OCI-LY7 (cell line): ENCODE measurements at regions not wholly inside any gene's neighbourhood (a gene's known extent, or its start where the extent isn't known, plus 50 kb on each side); places are given as distances from the start of the nearest gene placed in this dataset.

ENCODE experiments used
- EZH2phosphoT487 ChIP-seq: fragments of 200-600 bp; sonication (generic); IDR thresholded peaks from 2 replicates; pipeline ENCODE4 v1.6.1; 2018; ENCODE audit warnings: low read depth, borderline replicate concordance, mild to moderate bottlenecking, mixed run types, antibody characterized with exemption, low read length, moderate library complexity, mixed read lengths
- TF ChIP-seq, protein P1 (sequence below): fragments of 200-600 bp; sonication (generic); conservative IDR thresholded peaks from 2 replicates; pipeline ENCODE4 v1.5.1; 2014; ENCODE audit warnings: mild to moderate bottlenecking, antibody characterized with exemption, low read length, moderate library complexity, mixed read lengths

DNA sequence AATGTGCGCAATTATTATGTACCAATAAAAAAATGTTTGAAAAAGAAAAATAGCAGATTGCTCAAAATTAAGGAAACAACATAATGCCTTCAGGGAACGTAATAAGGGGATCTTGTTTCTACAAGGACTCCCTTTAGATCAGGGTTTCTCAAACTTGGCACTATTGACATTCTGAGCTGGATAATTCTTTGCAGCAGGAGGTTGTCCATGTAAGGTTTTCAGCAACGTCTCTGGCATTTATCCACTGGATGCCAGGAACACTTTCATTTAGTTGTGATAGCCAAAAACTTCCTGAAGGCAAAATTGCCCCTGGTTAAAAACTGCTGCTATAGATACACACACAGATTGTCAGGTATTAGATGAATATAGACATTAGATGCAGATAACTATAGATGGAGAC lies 666.7 kb upstream of the ADAMTS5 start:
- TF ChIP-seq, protein P1, sequence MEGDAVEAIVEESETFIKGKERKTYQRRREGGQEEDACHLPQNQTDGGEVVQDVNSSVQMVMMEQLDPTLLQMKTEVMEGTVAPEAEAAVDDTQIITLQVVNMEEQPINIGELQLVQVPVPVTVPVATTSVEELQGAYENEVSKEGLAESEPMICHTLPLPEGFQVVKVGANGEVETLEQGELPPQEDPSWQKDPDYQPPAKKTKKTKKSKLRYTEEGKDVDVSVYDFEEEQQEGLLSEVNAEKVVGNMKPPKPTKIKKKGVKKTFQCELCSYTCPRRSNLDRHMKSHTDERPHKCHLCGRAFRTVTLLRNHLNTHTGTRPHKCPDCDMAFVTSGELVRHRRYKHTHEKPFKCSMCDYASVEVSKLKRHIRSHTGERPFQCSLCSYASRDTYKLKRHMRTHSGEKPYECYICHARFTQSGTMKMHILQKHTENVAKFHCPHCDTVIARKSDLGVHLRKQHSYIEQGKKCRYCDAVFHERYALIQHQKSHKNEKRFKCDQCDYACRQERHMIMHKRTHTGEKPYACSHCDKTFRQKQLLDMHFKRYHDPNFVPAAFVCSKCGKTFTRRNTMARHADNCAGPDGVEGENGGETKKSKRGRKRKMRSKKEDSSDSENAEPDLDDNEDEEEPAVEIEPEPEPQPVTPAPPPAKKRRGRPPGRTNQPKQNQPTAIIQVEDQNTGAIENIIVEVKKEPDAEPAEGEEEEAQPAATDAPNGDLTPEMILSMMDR = no peak
- TF ChIP-seq EZH2phosphoT487 = no peak
